Endothelial cell of umbilical vein (primary cell): ENCODE measurements at regions not wholly inside any gene's neighbourhood (a gene's known extent, or its start where the extent isn't known, plus 50 kb on each side); places are given as distances from the start of the nearest gene placed in this dataset.
"Not testable (repeated sequence)": the region's sequence is repeated elsewhere in the genome, so short reads cannot be mapped to it uniquely, and the experiment has no call there.

Experiments used
- BruUV-seq: library from RNA; stranded (reverse); fragments of 400-500 nt; replicated peaks from 2 replicates; lab custom pipeline; 2021; lab: Mats Ljungman, UMichigan
- CTCF ChIA-PET: fragments of 300-600, 350-600 bp; sonication (Branson Sonifier 250); formaldehyde crosslinking; loops from one replicate; lab custom pipeline; 2021; ENCODE audit warnings: antibody characterized with exemption, inconsistent platforms; lab: Charles Lee
- POLR2A ChIA-PET: fragments of 300-600, 350-600 bp; sonication (Branson Sonifier 250); formaldehyde crosslinking; loops from one replicate; lab custom pipeline; 2021; ENCODE audit warnings: antibody characterized with exemption, inconsistent platforms; lab: Charles Lee
- DNase-seq: peaks from one replicate; pipeline ENCODE4 v3.0.0-alpha.2; 2011; ENCODE audit warnings: low read depth, low spot score
- FAIRE-seq: peaks from 2 replicates; lab custom pipeline; 2011; peaks lifted over from hg19 to GRCh38; lab: Jason Lieb, UNC
- H2AFZ ChIP-seq: 2 replicates; pipeline ENCODE4 v1.6.0; 2012; ENCODE audit warnings: low read depth, low read length, control low read depth, inconsistent platforms
- H3K27ac ChIP-seq: 2 replicates; pipeline ENCODE4 v1.5.1; 2011; ENCODE audit warnings: low read depth, mild to moderate bottlenecking, control low read depth, low read length, moderate library complexity; ENCODE audit not compliant: insufficient read depth
- H3K27me3 ChIP-seq, 2 experiments: 2 replicates each; pipeline versions ENCODE4 v1.6.0 to v1.6.1; 2011; ENCODE audit warnings: low read length in 2 of 2, mixed read lengths in 1 of 2; ENCODE audit not compliant: control insufficient read depth in 2 of 2, insufficient read depth in 2 of 2
- H3K36me3 ChIP-seq, 2 experiments: 2 replicates in 1 of 2; 3 replicates in 1 of 2; pipeline ENCODE4 v1.5.1; 2011; ENCODE audit warnings: low read length in 2 of 2, mild to moderate bottlenecking in 1 of 2, moderate library complexity in 1 of 2; ENCODE audit not compliant: control insufficient read depth in 2 of 2, insufficient read depth in 2 of 2; ENCODE audit errors: extremely low read depth in 1 of 2
- H3K4me1 ChIP-seq: 3 replicates; pipeline ENCODE4 v1.5.1; 2011; ENCODE audit warnings: mild to moderate bottlenecking, low read length; ENCODE audit not compliant: control insufficient read depth, insufficient read depth; ENCODE audit errors: extremely low read depth
- H3K4me2 ChIP-seq: 2 replicates; pipeline ENCODE4 v1.6.1; 2011; ENCODE audit warnings: low read length, control low read depth, mixed read lengths; ENCODE audit not compliant: insufficient read depth
- H3K4me3 ChIP-seq, 3 experiments: fragments of 200-600 bp in 1 of 3; sonication (generic), shearing (Covaris generic) in 1 of 3; replicated peaks in 1 of 3; 2 replicates each; pipeline ENCODE4 v1.5.1; 2011 to 2016; ENCODE audit warnings: control low read depth in 3 of 3, low read length in 3 of 3, mild to moderate bottlenecking in 2 of 3, inconsistent platforms in 1 of 3, low read depth in 1 of 3, moderate library complexity in 1 of 3; ENCODE audit not compliant: insufficient read depth in 1 of 3
- H3K79me2 ChIP-seq: 2 replicates; pipeline ENCODE4 v1.6.0; 2012; ENCODE audit warnings: low read length, inconsistent platforms; ENCODE audit not compliant: control insufficient read depth, insufficient read depth
- H3K9ac ChIP-seq: replicated peaks from 2 replicates; pipeline ENCODE3; 2011; ENCODE audit warnings: low read length, control low read depth; ENCODE audit not compliant: insufficient read depth; ENCODE audit errors: extremely low read depth
- H3K9me1 ChIP-seq: replicated peaks from 3 replicates; pipeline ENCODE4 v1.6.0; 2011; ENCODE audit warnings: mild to moderate bottlenecking, low read length; ENCODE audit not compliant: control insufficient read depth, insufficient read depth; ENCODE audit errors: extremely low read depth
- H3K9me3 ChIP-seq: replicated peaks from 2 replicates; pipeline ENCODE4 v1.5.1; 2012; ENCODE audit warnings: low read length, inconsistent platforms; ENCODE audit not compliant: control insufficient read depth, insufficient read depth
- H4K20me1 ChIP-seq: replicated peaks from 2 replicates; pipeline ENCODE3; 2011; ENCODE audit warnings: mild to moderate bottlenecking, low read length; ENCODE audit not compliant: control insufficient read depth, insufficient read depth; ENCODE audit errors: extremely low read depth
- CTCF ChIP-seq, 2 donors: IDR thresholded peaks; 1 replicate in 1 of 2; 2 replicates in 1 of 2; pipeline ENCODE4 v1.5.1; 2011; ENCODE audit warnings: low read length in 2 of 2, mild to moderate bottlenecking in 2 of 2, moderate library complexity in 2 of 2, control low read depth in 1 of 2, inconsistent platforms in 1 of 2, low read depth in 1 of 2; ENCODE audit not compliant: insufficient read depth in 1 of 2; ENCODE audit errors: extremely low read depth in 1 of 2
- EZH2 ChIP-seq: IDR thresholded peaks from 2 replicates; pipeline ENCODE4 v1.6.1; 2012; ENCODE audit warnings: borderline replicate concordance, low read depth, mild to moderate bottlenecking, moderate library complexity, low read length, inconsistent platforms; ENCODE audit not compliant: severe bottlenecking
- FOS ChIP-seq: IDR thresholded peaks from 2 replicates; pipeline ENCODE4 v1.6.1; 2011; ENCODE audit warnings: mild to moderate bottlenecking, low read length, moderate library complexity, borderline replicate concordance; ENCODE audit not compliant: insufficient read depth
- GATA2 ChIP-seq: IDR thresholded peaks from 2 replicates; pipeline ENCODE4 v1.7.0; 2011; ENCODE audit warnings: low read depth, mild to moderate bottlenecking, moderate library complexity, mixed read lengths, low read length; ENCODE audit not compliant: insufficient read length, insufficient read depth
- JUN ChIP-seq: IDR thresholded peaks from 2 replicates; pipeline ENCODE4 v1.6.1; 2011; ENCODE audit warnings: borderline replicate concordance, low read depth; ENCODE audit not compliant: insufficient read length, insufficient read depth
- MAX ChIP-seq: IDR thresholded peaks from 2 replicates; pipeline ENCODE4 v1.6.1; 2011; ENCODE audit not compliant: insufficient read depth, insufficient read length
- MYC ChIP-seq: IDR thresholded peaks from one replicate; pipeline ENCODE4 v1.6.1; 2011; ENCODE audit warnings: mild to moderate bottlenecking, low read depth, low read length
- POLR2A ChIP-seq: IDR thresholded peaks from 2 replicates; pipeline ENCODE4 v1.6.1; 2012; ENCODE audit warnings: low read depth, mild to moderate bottlenecking, control low read depth, low read length
- POLR2AphosphoS5 ChIP-seq: IDR thresholded peaks from 2 replicates; pipeline ENCODE4 v1.6.1; 2012; ENCODE audit warnings: low read depth, mild to moderate bottlenecking, control low read depth, low read length, moderate library complexity; ENCODE audit not compliant: insufficient read depth
- dilution Hi-C: fragments of 300-500 bp; cut with MboI; formaldehyde crosslinking; loops from one replicate; pipeline ENCODE4 v1.15.0; 2019; ENCODE audit warnings: low sequenced_read_pairs; ENCODE audit not compliant: extremely low pct_ligation_motif_present
- intact Hi-C: fragments of 100-400 bp; cut with micrococcal nuclease; formaldehyde crosslinking; loops from one replicate; pipeline ENCODE4 v1.10.0; 2022

- H4K20me1 ChIP-seq, result no peaks in the 10 kb centered on the region
- no peak overlapping the region for H2AFZ ChIP-seq
- H3K9me3 ChIP-seq, result no peaks in the 10 kb centered on the region
- BruUV-seq, result no TSS peak
- H3K4me2 ChIP-seq, result no peak overlapping the region
- POLR2A ChIA-PET, result no interaction called here
- dilution Hi-C loops, result no loop called here
- intact Hi-C loops, result no loop called here
- H3K9me1 ChIP-seq, result no peaks in the 10 kb centered on the region
- TF ChIP-seq POLR2A, result no peak
- no peak for TF ChIP-seq POLR2AphosphoS5
- no peak for TF ChIP-seq MYC
- TF ChIP-seq GATA2, result no peak
- no peak for TF ChIP-seq CTCF (IDR thresholded peaks at IDR 0.05; ENCODE audit: extremely low read depth in 1 of 2, insufficient read depth in 1 of 2, low read depth in 1 of 2, low read length in 2 of 2)
- no peak for TF ChIP-seq MAX
- TF ChIP-seq EZH2, result no peak
- TF ChIP-seq JUN, result no peak
- no peak for TF ChIP-seq FOS
- DNase-seq, result peak; percentile 76
- H3K36me3 ChIP-seq, result no peaks in the 10 kb centered on the region
- CTCF ChIA-PET, result interaction anchor here (1.2 to 1.3 kb wide), 3 partner anchors 41 to 216 kb away, joined by 3 to 6 read pairs (median 5); no protein-coding TSS in a partner anchor
- H3K4me3 ChIP-seq, result no peak overlapping the region
- H3K79me2 ChIP-seq, result no peaks in the 10 kb centered on the region
- H3K9ac ChIP-seq, result no peak overlapping the region
- peak; percentile 44 for FAIRE-seq
- no peaks in the 10 kb centered on the region for H3K27me3 ChIP-seq
- H3K4me1 ChIP-seq, result no peaks in the 10 kb centered on the region
- H3K27ac ChIP-seq, result no peak overlapping the region
These were observed 92.2 kb upstream of the CIBAR2 start for GRCh38 chr16:85204242-85205010.

- H3K4me2 ChIP-seq, H2AFZ ChIP-seq, H3K9ac ChIP-seq, DNase-seq, H3K27ac ChIP-seq, H3K36me3 ChIP-seq, BruUV-seq, intact Hi-C loops, H3K79me2 ChIP-seq, POLR2A ChIA-PET, H3K9me1 ChIP-seq, H3K9me3 ChIP-seq, H3K27me3 ChIP-seq, H3K4me1 ChIP-seq, H4K20me1 ChIP-seq, FAIRE-seq, H3K4me3 ChIP-seq, dilution Hi-C loops: not testable (repeated sequence)
- CTCF ChIA-PET, result interaction anchor here (1.2 kb wide), 1 partner anchor 215 kb away, joined by 3 read pairs; no protein-coding TSS in a partner anchor
These were observed 93.0 kb upstream of the CIBAR2 start for GRCh38 chr16:85205257-85205656.
